ENCODE measurements at regions not wholly inside any gene's neighbourhood (a gene's known extent, or its start where the extent isn't known, plus 50 kb on each side); places are given as distances from the start of the nearest gene placed in this dataset.

GRCh38 chr10:108899670-108900069 is 1023.6 kb downstream of the XPNPEP1 start:
- DNase-seq (ENCODE audit: extremely low spot score): no peak
- no peak for TF ChIP-seq CTCF (IDR thresholded peaks at IDR 0.05; ENCODE audit: control extremely low read depth, extremely low read depth, low read depth, missing control alignments)
- ChIA-PET CTCF (no interaction called here), POLR2A (no interaction called here)

DNA sequence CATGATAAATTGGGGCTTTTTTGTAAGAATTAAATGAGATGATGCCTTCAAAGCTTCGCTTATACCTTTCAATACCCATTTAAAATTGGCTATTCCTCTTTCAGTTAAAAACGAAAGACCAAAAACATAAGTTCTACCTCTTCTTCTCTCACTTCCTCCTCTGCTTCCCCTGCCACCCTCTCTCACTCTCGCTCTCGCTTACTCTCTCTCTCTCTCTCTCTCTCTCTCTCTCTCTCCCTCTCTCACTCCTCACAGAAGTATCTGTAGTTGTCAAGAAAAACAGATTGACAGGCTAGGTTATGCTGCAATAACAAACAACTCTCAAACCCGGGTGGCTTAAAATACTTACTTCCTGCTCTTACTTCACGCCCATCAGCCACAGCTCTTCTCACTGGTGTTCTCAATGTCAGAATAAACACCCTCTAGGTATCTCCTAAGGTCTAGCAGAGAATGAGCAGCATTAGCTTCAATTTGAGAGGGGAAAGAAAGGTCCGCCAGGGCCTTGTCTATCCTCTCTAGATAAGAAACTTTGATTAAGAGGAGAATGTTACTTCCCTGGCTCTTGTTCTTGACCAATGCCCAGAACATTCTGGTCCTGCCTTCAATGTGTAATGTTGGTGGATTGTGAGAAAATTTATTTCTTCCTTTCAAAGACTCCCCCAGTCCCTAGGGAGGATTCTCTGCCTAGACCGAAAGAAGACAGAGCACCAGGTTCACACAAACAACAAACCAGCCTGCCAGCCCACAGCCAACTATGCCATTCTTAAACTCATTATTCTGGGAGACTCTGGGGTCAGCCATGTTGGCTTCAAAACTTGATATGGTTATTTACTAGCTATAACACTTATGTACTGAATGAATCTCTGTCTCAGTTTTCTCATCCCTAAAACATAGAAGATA is 1028.7 kb downstream of the XPNPEP1 start:
- no peak for DNase-seq (ENCODE audit: extremely low spot score)
- POLR2A ChIA-PET: no interaction called here
- TF ChIP-seq CTCF (IDR thresholded peaks at IDR 0.05; ENCODE audit: control extremely low read depth, extremely low read depth, low read depth, missing control alignments): no peak
- CTCF ChIA-PET: no interaction called here

GRCh38 chr10:108877095-108877561 is 1046.2 kb downstream of the XPNPEP1 start:
- no peak for DNase-seq (ENCODE audit: extremely low spot score)
- CTCF ChIA-PET: no interaction called here
- TF ChIP-seq CTCF (IDR thresholded peaks at IDR 0.05; ENCODE audit: control extremely low read depth, extremely low read depth, low read depth, missing control alignments): no peak
- POLR2A ChIA-PET: no interaction called here

DNA sequence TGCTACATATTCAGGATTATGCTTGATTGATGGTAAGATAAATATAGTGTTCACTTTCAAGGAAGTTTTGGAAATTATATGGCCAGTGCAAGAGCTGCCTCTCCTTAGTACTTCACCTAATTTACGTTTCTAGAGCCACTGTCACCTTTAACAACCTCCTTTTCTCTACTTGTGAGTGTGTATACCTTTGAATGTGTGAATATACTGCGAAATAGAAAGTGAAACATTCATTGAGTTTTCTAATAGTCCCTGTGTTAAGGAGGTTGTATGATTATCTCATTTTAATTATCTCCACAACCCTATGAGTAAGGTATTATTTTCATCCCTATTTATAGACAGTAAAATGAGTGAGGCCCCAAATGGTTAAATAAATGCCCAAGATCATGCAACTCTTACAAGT is 1050.5 kb downstream of the XPNPEP1 start:
- ChIA-PET CTCF (no interaction called here), POLR2A (no interaction called here)
- TF ChIP-seq CTCF (IDR thresholded peaks at IDR 0.05; ENCODE audit: control extremely low read depth, extremely low read depth, low read depth, missing control alignments): no peak
- DNase-seq (ENCODE audit: extremely low spot score): no peak

DNA sequence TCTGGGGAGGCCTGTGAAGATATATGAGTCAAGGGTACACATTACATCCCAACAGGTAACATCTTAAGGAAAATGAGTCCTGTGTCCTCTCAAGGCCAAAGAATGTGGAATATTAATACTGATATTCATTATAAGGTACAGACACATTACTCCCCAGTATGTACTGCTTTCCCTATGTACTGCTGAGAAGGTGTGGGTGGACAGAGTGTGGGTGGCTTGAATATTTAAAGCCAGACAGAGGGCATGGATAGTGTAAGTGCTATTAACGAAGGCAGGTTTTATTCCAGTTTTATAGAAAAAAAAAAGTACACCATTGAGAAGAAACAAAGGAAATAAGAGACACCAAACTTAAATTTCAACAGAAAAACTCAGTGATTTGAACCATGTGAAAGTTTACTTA is 1054.4 kb downstream of the XPNPEP1 start:
- ChIA-PET POLR2A (no interaction called here), CTCF (interaction anchor here (0.7 kb wide), 1 partner anchor 120 kb away, joined by 3 read pairs; no protein-coding TSS in a partner anchor)
- no peak for DNase-seq (ENCODE audit: extremely low spot score)
- TF ChIP-seq CTCF (IDR thresholded peaks at IDR 0.05; ENCODE audit: control extremely low read depth, extremely low read depth, low read depth, missing control alignments): no peak

- ChIA-PET CTCF (interaction anchor here (1.6 to 1.8 kb wide), 2 partner anchors 8 to 17 kb away, joined by 3 to 4 read pairs; no protein-coding TSS in a partner anchor), POLR2A (no interaction called here)
- no peak for TF ChIP-seq CTCF (IDR thresholded peaks at IDR 0.05; ENCODE audit: control extremely low read depth, extremely low read depth, low read depth, missing control alignments)
Measured at GRCh38 chr10:108862676-108863350, 1060.5 kb downstream of the XPNPEP1 start.

More at GRCh38 chr10:108862676-108863350, 1060.5 kb downstream of the XPNPEP1 start:
- DNase-seq (ENCODE audit: extremely low spot score): no peak

Data from GM10248 (cell line).